ENCODE measurements at regions not wholly inside any gene's neighbourhood (a gene's known extent, or its start where the extent isn't known, plus 50 kb on each side); places are given as distances from the start of the nearest gene placed in this dataset.

- Histone ChIP-seq H2BK120ac (ENCODE audit: low read depth, low read length) (no peak overlapping the region), H2AK9ac (replicated peaks; ENCODE audit: low read depth, low read length, poor library complexity) (no peak overlapping the region), H3K79me1 (ENCODE audit: low read depth in 1 of 2, low read length in 2 of 2) (no peaks in the 10 kb centered on the region), H3K14ac (replicated peaks; ENCODE audit: low read depth, low read length) (no peak overlapping the region), H3K27me3 (ENCODE audit: control insufficient read depth, insufficient read depth, low read length) (no peaks in the 10 kb centered on the region), H3K9ac (ENCODE audit: low read depth, low read length) (no peak overlapping the region), H3K23ac (ENCODE audit: low read depth, low read length) (no peak overlapping the region), H3K4me3 (ENCODE audit: insufficient read depth, low read depth, low read length) (no peak overlapping the region), H2AK5ac (ENCODE audit: low read depth, low read length) (no peak overlapping the region), H4K91ac (ENCODE audit: insufficient read depth, low read depth, low read length) (no peak overlapping the region), H4K8ac (ENCODE audit: low read depth in 2 of 2, low read length in 2 of 2) (no peak overlapping the region), H3K9me3 (ENCODE audit: control insufficient read depth, insufficient read depth, low read length) (peaks cover 17% of the 10 kb centered on the region), H3K9me1 (ENCODE audit: insufficient read depth, low read length) (no peaks in the 10 kb centered on the region), H3K36me3 (ENCODE audit: control insufficient read depth, insufficient read depth, low read length) (no peaks in the 10 kb centered on the region), H2BK20ac (ENCODE audit: low read depth, low read length) (no peak overlapping the region), H3K18ac (ENCODE audit: low read depth, low read length) (no peak overlapping the region), H4K20me1 (ENCODE audit: insufficient read depth, low read length) (no peaks in the 10 kb centered on the region), H3K4ac (ENCODE audit: low read depth, low read length) (no peak overlapping the region), H3K27ac (ENCODE audit: insufficient read depth, low read length) (no peak overlapping the region), H2AFZ (replicated peaks; ENCODE audit: low read length, poor library complexity) (no peak overlapping the region), H2BK5ac (ENCODE audit: low read depth, low read length, poor library complexity, severe bottlenecking) (no peak overlapping the region), H4K5ac (ENCODE audit: low read depth, low read length) (no peak overlapping the region), H3K56ac (ENCODE audit: extremely low read depth, insufficient read depth, low read length) (no peak overlapping the region), H3K4me1 (ENCODE audit: control insufficient read depth, insufficient read depth, low read length) (no peaks in the 10 kb centered on the region), H2BK15ac (ENCODE audit: low read depth, low read length) (no peak overlapping the region), H3K4me2 (ENCODE audit: low read depth, low read length) (no peak overlapping the region)
- intact Hi-C loops (cut with micrococcal nuclease): no loop called here
- in situ Hi-C loops (cut with MboI; ENCODE audit: low sequenced_read_pairs): no loop called here
- ATAC-seq (ENCODE audit: low read depth): no peak
- ChIA-PET POLR2A (ENCODE audit: unreplicated experiment) (no interaction called here), CTCF (no interaction called here)
- dilution Hi-C loops (cut with HindIII; ENCODE audit: low sequenced_read_pairs, unreplicated experiment): no loop called here
- BruUV-seq (replicated peaks): no TSS peak
- no peak for TF ChIP-seq RFX5 (IDR thresholded peaks at IDR 0.05; ENCODE audit: low read depth, low read length)
- TF ChIP-seq CHD1 (IDR thresholded peaks at IDR 0.05; ENCODE audit: low read depth, low read length): no peak
- no peak for TF ChIP-seq RCOR1 (IDR thresholded peaks at IDR 0.05; ENCODE audit: insufficient replicate concordance, low read length)
- no peak for TF ChIP-seq CEBPB (IDR thresholded peaks at IDR 0.05; ENCODE audit: low read depth, low read length)
- no peak for TF ChIP-seq MXI1 (IDR thresholded peaks at IDR 0.05; ENCODE audit: borderline replicate concordance, low read depth, low read length)
- no peak for TF ChIP-seq POLR2A (IDR thresholded peaks at IDR 0.05; ENCODE audit: low read depth, low read length)
- no peak for TF ChIP-seq SMC3 (IDR thresholded peaks at IDR 0.05; ENCODE audit: low read depth, low read length)
- TF ChIP-seq MAFK (IDR thresholded peaks at IDR 0.05; ENCODE audit: low read depth, low read length): no peak
- WGBS, 2 experiments (ENCODE audit: extremely low coverage in 2 of 2, insufficient read length in 1 of 2): no CpG with 5 or more reads among the region's 5 CpGs
- no peak for DNase-seq
Measured at GRCh38 chr15:97712530-97712929, 248.0 kb upstream of the ARRDC4 start.

Data from IMR-90 (cell line).